Erythroblast (primary cell): ENCODE measurements at regions not wholly inside any gene's neighbourhood (a gene's known extent, or its start where the extent isn't known, plus 50 kb on each side); places are given as distances from the start of the nearest gene placed in this dataset.
"Not testable (repeated sequence)": the region's sequence is repeated elsewhere in the genome, so short reads cannot be mapped to it uniquely, and the experiment has no call there.

ENCODE experiments used
- DNase-seq, 2 experiments: peaks; one replicate each; lab custom pipeline; 2025; lab: John Stamatoyannopoulos, UW
- GATA1 ChIP-seq: IDR thresholded peaks from 2 replicates; pipeline ENCODE4 v1.6.1; 2011; ENCODE audit warnings: low read depth, mild to moderate bottlenecking, control low read depth, low read length, moderate library complexity
- POLR2A ChIP-seq: IDR thresholded peaks from 2 replicates; pipeline ENCODE4 v1.6.1; 2011; ENCODE audit warnings: mild to moderate bottlenecking, low read length

GRCh38 chr7:32244806-32245345, 174.7 kb upstream of the PDE1C start:
- no peak for TF ChIP-seq GATA1
- no peak for TF ChIP-seq POLR2A
- no peak for DNase-seq

- TF ChIP-seq POLR2A (no peak), GATA1 (no peak)
- DNase-seq = no peak
Observed at GRCh38 chr7:32243687-32244290, 173.6 kb upstream of the PDE1C start.

GRCh38 chr7:32242436-32242835, 172.2 kb upstream of the PDE1C start:
- DNase-seq = no peak
- TF ChIP-seq POLR2A = no peak
- no peak for TF ChIP-seq GATA1

GRCh38 chr7:32241636-32242035, 171.4 kb upstream of the PDE1C start:
- TF ChIP-seq POLR2A (no peak), GATA1 (no peak)

GRCh38 chr7:32239764-32240163, 169.6 kb upstream of the PDE1C start:
- no peak for DNase-seq
- TF ChIP-seq POLR2A (no peak), GATA1 (no peak)

More at GRCh38 chr7:32241636-32242035, 171.4 kb upstream of the PDE1C start:
- no peak for DNase-seq

GRCh38 chr7:32228601-32229000, 158.4 kb upstream of the PDE1C start:
- no peak for TF ChIP-seq GATA1
- no peak for TF ChIP-seq POLR2A
- no peak for DNase-seq

GRCh38 chr7:32227746-32228145, 157.5 kb upstream of the PDE1C start:
- DNase-seq = no peak
- TF ChIP-seq POLR2A (no peak), GATA1 (no peak)

- DNase-seq = no peak
- TF ChIP-seq GATA1 (no peak), POLR2A (no peak)
Observed at GRCh38 chr7:32224276-32224675, 154.1 kb upstream of the PDE1C start.

- TF ChIP-seq GATA1 (no peak), POLR2A (no peak)
- DNase-seq = no peak
Observed at GRCh38 chr7:32223721-32224120, 153.5 kb upstream of the PDE1C start.

GRCh38 chr7:32223071-32223650, 153.0 kb upstream of the PDE1C start:
- no peak for DNase-seq
- TF ChIP-seq GATA1 (no peak), POLR2A (no peak)

- DNase-seq = no peak
- TF ChIP-seq POLR2A = no peak
- TF ChIP-seq GATA1 = no peak
Observed at GRCh38 chr7:32222251-32222900, 152.2 kb upstream of the PDE1C start.

GRCh38 chr7:32221736-32222135, 151.5 kb upstream of the PDE1C start:
- no peak for DNase-seq

GRCh38 chr7:32221056-32221455, 150.8 kb upstream of the PDE1C start:
- TF ChIP-seq GATA1 = no peak
- no peak for TF ChIP-seq POLR2A
- no peak for DNase-seq

More at GRCh38 chr7:32221736-32222135, 151.5 kb upstream of the PDE1C start:
- no peak for TF ChIP-seq POLR2A
- no peak for TF ChIP-seq GATA1

- DNase-seq = not testable (repeated sequence)
Observed at GRCh38 chr7:32219831-32220230, 149.6 kb upstream of the PDE1C start.
